IMR-90 (cell line): ENCODE measurements at regions not wholly inside any gene's neighbourhood (a gene's known extent, or its start where the extent isn't known, plus 50 kb on each side); places are given as distances from the start of the nearest gene placed in this dataset.

Source experiments
- ATAC-seq: fragments of 200-7000 bp; cut with Tn5 transposase; 2 replicates; pipeline ENCODE4 v1.9.1; 2020; ENCODE audit warnings: low read depth, mild to moderate bottlenecking, moderate library complexity
- BruUV-seq: library from RNA; stranded (reverse); fragments of 400-500 nt; replicated peaks from 2 replicates; lab custom pipeline; 2021; lab: Mats Ljungman, UMichigan
- CTCF ChIA-PET: fragments of 300-600 bp; formaldehyde crosslinking; extraction: SDS; loops from one replicate; lab custom pipeline; 2021; ENCODE audit warnings: antibody characterized with exemption; lab: Yijun Ruan, JAX
- POLR2A ChIA-PET: fragments of 300-600 bp; sonication (Branson Sonifier 250); formaldehyde crosslinking; loops from one replicate; lab custom pipeline; 2022; ENCODE audit warnings: antibody characterized with exemption; ENCODE audit not compliant: unreplicated experiment; lab: Charles Lee
- DNase-seq: peaks from one replicate; pipeline ENCODE4 v3.0.0; 2013
- H2AFZ ChIP-seq: replicated peaks from 2 replicates; pipeline ENCODE3; 2013; ENCODE audit warnings: low read length, mild to moderate bottlenecking; ENCODE audit not compliant: poor library complexity
- H2AK5ac ChIP-seq: 2 replicates; pipeline ENCODE4 v1.6.1; 2013; ENCODE audit warnings: low read depth, low read length, inconsistent platforms
- H2AK9ac ChIP-seq: replicated peaks from 2 replicates; pipeline ENCODE3; 2013; ENCODE audit warnings: mild to moderate bottlenecking, low read depth, low read length, moderate library complexity; ENCODE audit not compliant: poor library complexity
- H2BK120ac ChIP-seq: 2 replicates; pipeline ENCODE4 v1.6.1; 2013; ENCODE audit warnings: low read depth, low read length, inconsistent platforms
- H2BK15ac ChIP-seq: 3 replicates; pipeline ENCODE4 v1.6.1; 2013; ENCODE audit warnings: low read depth, low read length, inconsistent platforms
- H2BK20ac ChIP-seq: 2 replicates; pipeline ENCODE4 v1.6.1; 2013; ENCODE audit warnings: low read depth, mild to moderate bottlenecking, inconsistent platforms, low read length, moderate library complexity
- H2BK5ac ChIP-seq: 2 replicates; pipeline ENCODE4 v1.6.1; 2013; ENCODE audit warnings: mild to moderate bottlenecking, low read depth, low read length, inconsistent platforms; ENCODE audit not compliant: poor library complexity, severe bottlenecking
- H3K14ac ChIP-seq: replicated peaks from 2 replicates; pipeline ENCODE4 v1.6.1; 2013; ENCODE audit warnings: low read depth, low read length, inconsistent platforms
- H3K18ac ChIP-seq: 2 replicates; pipeline ENCODE4 v1.6.1; 2013; ENCODE audit warnings: low read depth, low read length, control low read depth
- H3K23ac ChIP-seq: 2 replicates; pipeline ENCODE4 v1.6.1; 2013; ENCODE audit warnings: low read depth, low read length, inconsistent platforms
- H3K27ac ChIP-seq: 2 replicates; pipeline ENCODE4 v1.5.1; 2013; ENCODE audit warnings: mild to moderate bottlenecking, control low read depth, low read length; ENCODE audit not compliant: insufficient read depth
- H3K27me3 ChIP-seq: 2 replicates; pipeline ENCODE4 v1.6.1; 2013; ENCODE audit warnings: low read length; ENCODE audit not compliant: control insufficient read depth, insufficient read depth
- H3K36me3 ChIP-seq: 2 replicates; pipeline ENCODE4 v1.6.1; 2013; ENCODE audit warnings: low read length, mixed read lengths; ENCODE audit not compliant: control insufficient read depth, insufficient read depth
- H3K4ac ChIP-seq: 2 replicates; pipeline ENCODE4 v1.6.1; 2013; ENCODE audit warnings: low read depth, low read length, inconsistent platforms
- H3K4me1 ChIP-seq: 2 replicates; pipeline ENCODE4 v1.6.1; 2013; ENCODE audit warnings: low read length, mixed read lengths; ENCODE audit not compliant: control insufficient read depth, insufficient read depth
- H3K4me2 ChIP-seq: 2 replicates; pipeline ENCODE4 v1.6.1; 2013; ENCODE audit warnings: low read depth, mild to moderate bottlenecking, control low read depth, low read length, moderate library complexity
- H3K4me3 ChIP-seq: 2 replicates; pipeline ENCODE4 v1.5.1; 2013; ENCODE audit warnings: low read depth, mild to moderate bottlenecking, control low read depth, low read length, moderate library complexity; ENCODE audit not compliant: insufficient read depth
- H3K56ac ChIP-seq: 2 replicates; pipeline ENCODE4 v1.6.1; 2013; ENCODE audit warnings: low read length, inconsistent platforms; ENCODE audit not compliant: insufficient read depth; ENCODE audit errors: extremely low read depth
- H3K79me1 ChIP-seq, 2 experiments: 2 replicates each; pipeline ENCODE4 v1.6.1; 2013; ENCODE audit warnings: low read length in 2 of 2, inconsistent platforms in 1 of 2, low read depth in 1 of 2
- H3K9ac ChIP-seq: 2 replicates; pipeline ENCODE4 v1.6.1; 2013; ENCODE audit warnings: low read depth, low read length, control low read depth
- H3K9me1 ChIP-seq: 2 replicates; pipeline ENCODE4 v1.6.1; 2013; ENCODE audit warnings: low read length, inconsistent platforms; ENCODE audit not compliant: insufficient read depth
- H3K9me3 ChIP-seq: 2 replicates; pipeline ENCODE4 v1.6.1; 2013; ENCODE audit warnings: low read length; ENCODE audit not compliant: control insufficient read depth, insufficient read depth
- H4K20me1 ChIP-seq: 2 replicates; pipeline ENCODE4 v1.6.1; 2013; ENCODE audit warnings: low read length, inconsistent platforms; ENCODE audit not compliant: insufficient read depth
- H4K5ac ChIP-seq: 2 replicates; pipeline ENCODE4 v1.6.1; 2013; ENCODE audit warnings: mild to moderate bottlenecking, low read depth, low read length, control low read depth
- H4K8ac ChIP-seq, 2 experiments: 2 replicates each; pipeline ENCODE4 v1.6.1; 2013; ENCODE audit warnings: low read depth in 2 of 2, low read length in 2 of 2, control low read depth in 1 of 2, inconsistent platforms in 1 of 2
- H4K91ac ChIP-seq: 2 replicates; pipeline ENCODE4 v1.6.1; 2013; ENCODE audit warnings: low read depth, low read length, inconsistent platforms; ENCODE audit not compliant: insufficient read depth
- BHLHE40 ChIP-seq: fragments of 150-350 bp; IDR thresholded peaks from 2 replicates; pipeline ENCODE4 v1.6.1; 2016; ENCODE audit warnings: mild to moderate bottlenecking, low read depth, low read length
- CEBPB ChIP-seq: IDR thresholded peaks from 2 replicates; pipeline ENCODE4 v1.6.1; 2012; ENCODE audit warnings: low read depth, low read length, improper control_type of control experiment
- FOS ChIP-seq: fragments of 150-350 bp; IDR thresholded peaks from 2 replicates; pipeline ENCODE4 v1.6.1; 2016; ENCODE audit warnings: low read depth, low read length
- USF2 ChIP-seq: fragments of 150-350 bp; IDR thresholded peaks from 2 replicates; pipeline ENCODE4 v1.6.1; 2017; ENCODE audit warnings: mild to moderate bottlenecking, antibody characterized with exemption, low read length, low read depth
- WGBS, 2 experiments: methylation state at CpG; one replicate each; pipeline versions ENCODE4 v1.1.5 to v1.1.7; 2013; ENCODE audit warnings: missing lambda C conversion rate in 2 of 2; ENCODE audit not compliant: insufficient read length in 1 of 2; ENCODE audit errors: extremely low coverage in 2 of 2; 5-methylcytosine and 5-hydroxymethylcytosine counted together
- dilution Hi-C: fragments of 300-500 bp; cut with HindIII; formaldehyde crosslinking; loops from one replicate; pipeline ENCODE4 v1.14.3; 2018; ENCODE audit warnings: low sequenced_read_pairs; ENCODE audit not compliant: unreplicated experiment
- in situ Hi-C: fragments of 300-500 bp; cut with MboI; formaldehyde crosslinking; loops from 3 replicates; pipeline ENCODE4 v1.14.3; 2019; ENCODE audit warnings: low sequenced_read_pairs, inconsistent platforms, mixed read lengths
- intact Hi-C: fragments of 100-400 bp; cut with micrococcal nuclease; formaldehyde crosslinking; loops from 2 replicates; pipeline ENCODE4 v1.10.0; 2022

GRCh38 chr14:58850011-58850410 lies 212.2 kb downstream of the DACT1 start:
- ChIA-PET POLR2A (no interaction called here), CTCF (no interaction called here)
- Histone ChIP-seq H3K23ac (no peak overlapping the region), H2BK120ac (no peak overlapping the region), H3K79me1 (no peaks in the 10 kb centered on the region), H3K4me3 (no peak overlapping the region), H2AK5ac (no peak overlapping the region), H3K27ac (no peak overlapping the region), H3K14ac (no peak overlapping the region), H2AK9ac (no peak overlapping the region), H4K91ac (no peak overlapping the region), H2AFZ (no peak overlapping the region), H3K9ac (no peak overlapping the region), H4K8ac (no peak overlapping the region), H4K5ac (no peak overlapping the region), H3K9me3 (no peaks in the 10 kb centered on the region), H3K27me3 (no peaks in the 10 kb centered on the region), H2BK5ac (no peak overlapping the region), H3K56ac (no peak overlapping the region), H4K20me1 (no peaks in the 10 kb centered on the region), H3K4me1 (no peaks in the 10 kb centered on the region), H3K36me3 (no peaks in the 10 kb centered on the region), H3K4me2 (no peak overlapping the region), H3K4ac (no peak overlapping the region), H3K9me1 (no peaks in the 10 kb centered on the region), H3K18ac (no peak overlapping the region), H2BK20ac (no peak overlapping the region), H2BK15ac (no peak overlapping the region)
- BruUV-seq = no TSS peak
- in situ Hi-C loops (no loop called here), dilution Hi-C loops (no loop called here), intact Hi-C loops (no loop called here)
- no CpG with 5 or more reads among the region's 1 CpG for WGBS, 2 experiments
- DNase-seq (no peak), ATAC-seq (no peak)
- no peak for TF ChIP-seq BHLHE40
- TF ChIP-seq CEBPB = no peak
- no peak for TF ChIP-seq USF2
- TF ChIP-seq FOS = no peak
